Left colon (tissue), 2 donors: ENCODE measurements at regions not wholly inside any gene's neighbourhood (a gene's known extent, or its start where the extent isn't known, plus 50 kb on each side); places are given as distances from the start of the nearest gene placed in this dataset.
A peak's percentile ranks its signal among the peaks of the same experiment; 100 is the strongest.

ENCODE experiments used
- ATAC-seq: fragments of 200-7000 bp; cut with Tn5 transposase; one replicate; pipeline ENCODE4 v1.9.1; 2020; ENCODE audit warnings: mild to moderate bottlenecking, moderate library complexity
- DNase-seq, 2 donors: peaks; one replicate each; pipeline ENCODE4 v3.0.0-alpha.2; 2020
- intact Hi-C, 2 donors: fragments of 100-400 bp; cut with DNase I in 1 of 2; cut with micrococcal nuclease in 1 of 2; formaldehyde crosslinking; loops; one replicate each; pipeline versions ENCODE4 v1.11.2 to v1.14.0; 2022; cut with DNase I, micrococcal nuclease
- donor health status: DM: no; HTN: no; CAD: no.
- donor health status: DM: yes; HTN: yes; CAD: no.

DNA sequence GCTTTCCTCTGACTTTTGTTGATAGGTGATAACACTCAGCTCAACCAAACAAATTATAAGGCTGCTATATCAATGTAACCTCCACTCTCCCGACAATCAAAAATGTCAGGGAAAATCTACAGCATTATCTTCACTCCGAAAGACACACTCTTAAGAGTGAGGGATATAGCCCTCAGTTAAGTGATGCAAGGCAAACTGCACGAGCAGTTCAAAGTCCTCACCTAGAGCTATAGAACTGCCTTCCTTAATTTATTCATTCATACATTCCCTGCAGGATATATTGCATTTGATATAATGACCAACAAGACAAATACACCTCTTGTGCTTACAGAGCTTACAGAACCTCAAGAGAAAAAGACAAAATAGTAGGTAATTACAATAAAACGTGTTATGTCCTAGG, 378.1 kb downstream of the ELAVL2 start:
- intact Hi-C loops, result no loop called here
- no peak for DNase-seq
- peak; percentile 87 for ATAC-seq

DNA sequence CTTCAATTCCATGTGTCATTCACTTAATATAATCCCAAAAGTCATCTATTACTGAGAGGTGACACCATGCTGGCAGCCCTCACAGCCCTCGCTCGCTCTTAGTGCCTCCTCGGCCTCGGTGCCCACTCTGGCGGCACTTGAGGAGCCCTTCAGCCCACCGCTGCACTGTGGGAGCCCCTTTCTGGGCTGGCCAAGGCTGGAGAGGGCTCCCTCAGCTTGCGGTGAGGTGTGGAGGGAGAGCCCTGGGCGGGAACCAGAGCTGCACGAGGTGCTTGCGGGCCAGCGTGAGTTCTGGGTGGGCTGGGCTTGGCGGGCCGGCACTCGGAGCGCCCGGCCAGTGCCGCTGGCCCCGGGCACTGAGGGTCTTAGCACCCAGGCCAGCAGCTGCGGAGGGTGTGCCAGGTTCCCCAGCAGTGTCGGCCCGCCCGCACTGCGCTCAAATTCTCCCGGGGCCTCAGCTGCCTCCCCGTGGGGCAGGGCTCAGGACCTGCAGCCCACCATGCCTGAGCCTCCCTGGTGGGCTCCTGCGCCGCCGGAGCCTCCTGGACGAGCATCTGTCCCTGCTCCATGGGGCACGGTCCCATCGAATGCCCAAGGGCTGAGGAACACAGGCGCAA, 374.1 kb downstream of the ELAVL2 start:
- DNase-seq (no peak), ATAC-seq (no peak)
- intact Hi-C loops, result no loop called here

DNA sequence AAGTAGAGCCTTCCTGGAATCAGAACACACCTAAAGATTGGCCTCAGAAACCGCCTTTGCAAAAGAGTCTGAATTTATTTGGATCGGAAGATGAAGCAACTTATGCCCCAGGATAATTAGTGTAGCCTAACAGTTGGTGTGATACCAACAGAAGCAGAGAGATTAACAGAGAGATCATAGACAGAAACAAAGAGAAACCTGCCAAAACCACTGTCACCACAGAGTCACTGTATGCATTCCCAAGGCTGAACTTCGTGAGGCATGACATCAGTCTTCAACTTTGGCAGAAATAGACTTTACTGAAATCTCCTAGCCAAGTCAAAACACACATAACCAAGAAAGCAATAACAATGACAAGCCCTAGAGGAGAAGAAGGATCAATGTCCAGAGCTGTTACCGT, 361.8 kb downstream of the ELAVL2 start:
- ATAC-seq (no peak), DNase-seq (no peak)
- intact Hi-C loops, result no loop called here

DNA sequence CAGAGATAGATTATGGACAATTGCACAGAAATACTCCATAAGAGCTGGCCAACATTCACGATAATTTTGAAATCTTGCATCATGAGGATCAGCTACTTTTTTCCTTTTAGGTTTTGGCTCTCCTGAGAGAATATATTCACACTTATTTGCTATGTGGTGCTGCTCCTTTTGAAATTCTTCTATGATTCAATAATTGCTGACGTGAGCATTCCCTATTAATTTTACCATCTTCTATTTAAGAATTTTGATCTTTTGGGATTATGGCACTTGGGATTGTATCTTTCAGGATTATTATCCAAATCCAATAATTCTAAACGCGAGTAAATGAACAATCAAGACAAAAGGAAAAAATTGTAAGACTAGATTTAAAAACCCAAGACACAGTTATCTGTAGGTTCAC, 358.8 kb downstream of the ELAVL2 start:
- intact Hi-C loops, result no loop called here
- ATAC-seq (no peak), DNase-seq (no peak)

DNA sequence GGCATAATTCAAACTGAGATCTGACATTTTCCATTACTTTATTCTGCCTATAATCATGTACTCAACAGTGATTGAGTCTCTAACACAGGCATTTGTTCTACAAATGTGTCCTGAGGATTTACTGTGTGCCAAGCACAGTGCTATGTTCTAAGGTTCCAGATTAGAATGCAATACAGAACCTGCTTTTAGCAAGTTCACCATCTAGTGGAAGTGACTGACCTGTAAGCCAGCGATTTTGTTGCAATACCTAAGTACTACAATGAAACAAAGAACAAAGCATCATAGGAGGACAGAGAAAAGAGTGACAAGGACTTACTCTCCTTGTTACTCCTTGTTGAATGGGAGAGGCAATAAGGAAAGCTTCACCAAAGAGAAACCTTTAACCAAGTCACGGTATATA, 348.1 kb downstream of the ELAVL2 start:
- DNase-seq (no peak), ATAC-seq (no peak)
- intact Hi-C loops, result no loop called here

DNA sequence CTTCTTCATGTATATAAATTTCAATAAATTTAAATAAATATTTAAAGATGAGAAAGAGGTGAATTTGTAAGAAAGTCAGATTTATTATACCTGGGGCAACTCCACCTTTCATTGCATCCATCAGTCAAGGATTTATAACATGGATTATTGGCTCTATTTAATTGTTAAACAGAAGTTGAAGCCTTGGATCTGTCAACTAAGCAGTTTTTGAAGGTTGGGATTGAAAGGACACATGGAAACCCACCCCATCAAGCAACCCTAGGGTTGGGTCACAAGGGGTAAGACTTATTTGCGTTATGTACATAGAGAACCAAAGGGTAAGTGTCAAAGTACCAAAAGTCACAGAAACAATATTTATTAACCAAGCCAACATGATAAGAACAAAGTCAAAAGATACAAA, 342.5 kb downstream of the ELAVL2 start:
- no peak for DNase-seq
- intact Hi-C loops, result no loop called here

DNA sequence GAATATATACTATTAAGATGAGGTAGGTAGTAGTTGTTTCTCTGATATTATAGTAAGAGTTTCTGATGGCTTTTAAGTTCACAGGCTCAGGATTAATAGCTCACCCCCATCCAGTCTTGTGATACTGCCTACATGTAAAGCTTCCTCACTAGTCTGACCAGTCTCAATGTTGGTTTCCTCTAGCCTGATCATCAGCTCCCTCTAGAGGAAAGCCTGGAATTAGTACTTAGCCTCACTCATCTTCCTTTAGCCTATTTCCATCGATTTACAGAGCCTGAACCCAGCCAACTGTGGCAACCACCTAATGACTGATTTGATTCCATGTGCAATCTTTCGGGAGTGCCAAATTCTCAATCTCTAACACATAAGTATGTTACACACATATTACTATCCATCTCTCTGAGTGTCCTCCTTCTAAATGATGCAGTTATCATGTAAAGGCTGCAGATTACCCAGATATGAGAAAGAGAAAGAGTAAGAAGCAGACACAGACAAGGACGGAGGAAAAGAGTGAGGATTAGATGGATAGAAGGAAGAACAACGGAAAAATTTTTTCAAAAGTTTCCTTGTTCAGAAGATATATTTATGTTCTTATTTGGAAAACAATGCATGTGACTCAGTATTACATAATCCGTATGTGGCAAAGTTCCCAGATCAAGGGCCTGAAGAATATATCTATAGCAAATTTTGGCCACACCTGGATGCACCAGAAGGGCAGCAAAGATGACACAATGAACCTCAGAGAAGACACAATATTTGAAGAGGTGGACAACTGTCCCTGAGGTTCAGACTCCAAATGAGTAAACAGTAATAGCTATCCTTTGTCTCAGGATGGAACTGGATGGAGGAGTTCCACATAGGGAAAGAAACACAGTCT, 333.7 kb downstream of the ELAVL2 start:
- no peak for DNase-seq
- ATAC-seq, result peak; percentile 80
- intact Hi-C loops, result no loop called here

More for the DNA sequence above, 342.5 kb downstream of the ELAVL2 start:
- no peak for ATAC-seq

DNA sequence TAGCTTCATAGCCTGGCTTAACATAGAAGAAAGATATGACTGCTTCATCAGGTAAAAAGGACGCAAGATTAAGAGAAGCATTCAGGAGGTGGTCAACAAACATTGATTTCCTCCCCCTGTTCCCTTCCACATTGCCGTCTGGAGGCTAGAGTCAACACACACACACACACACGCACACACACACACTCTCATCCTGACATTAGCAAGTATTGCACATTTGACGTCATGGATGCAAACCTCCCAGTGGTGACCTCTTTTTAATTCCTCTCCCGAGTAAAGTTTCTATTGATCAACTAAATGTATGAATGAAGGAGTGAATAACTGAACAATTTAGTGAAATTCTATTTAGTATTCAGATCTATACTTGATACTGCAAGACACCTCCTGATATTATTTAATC, 332.8 kb downstream of the ELAVL2 start:
- DNase-seq (no peak), ATAC-seq (no peak)
- intact Hi-C loops, result no loop called here

DNA sequence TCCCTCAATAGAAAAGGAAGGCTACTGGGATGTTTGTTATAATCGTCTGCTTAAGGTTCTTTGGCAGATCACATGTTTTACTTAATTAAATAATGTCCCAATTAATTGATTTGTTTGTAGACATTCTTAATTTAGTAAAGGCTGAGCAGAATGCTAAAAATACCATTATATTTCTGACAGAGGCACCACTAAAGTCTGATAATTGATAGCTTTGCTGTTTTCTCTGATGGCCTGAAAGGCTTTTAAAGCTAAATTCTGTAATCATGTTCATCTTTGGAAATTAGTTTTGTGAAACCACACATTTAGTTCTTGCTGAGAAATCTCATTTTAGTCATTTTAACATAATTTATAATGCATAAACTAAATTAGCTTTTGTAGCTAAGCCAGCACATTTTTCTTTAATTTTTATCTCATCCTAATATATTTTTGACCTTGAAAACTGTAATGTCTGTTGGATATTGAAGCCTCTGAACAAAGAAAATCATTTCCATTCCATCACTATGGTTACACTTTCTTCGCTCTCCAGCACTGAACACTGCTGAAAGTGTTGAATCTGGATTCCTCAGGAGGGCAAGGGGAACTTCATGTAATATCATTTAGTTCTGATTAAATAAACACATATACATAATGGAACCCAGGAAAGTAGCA, 329.4 kb downstream of the ELAVL2 start:
- ATAC-seq, result no peak
- intact Hi-C loops, result no loop called here

DNA sequence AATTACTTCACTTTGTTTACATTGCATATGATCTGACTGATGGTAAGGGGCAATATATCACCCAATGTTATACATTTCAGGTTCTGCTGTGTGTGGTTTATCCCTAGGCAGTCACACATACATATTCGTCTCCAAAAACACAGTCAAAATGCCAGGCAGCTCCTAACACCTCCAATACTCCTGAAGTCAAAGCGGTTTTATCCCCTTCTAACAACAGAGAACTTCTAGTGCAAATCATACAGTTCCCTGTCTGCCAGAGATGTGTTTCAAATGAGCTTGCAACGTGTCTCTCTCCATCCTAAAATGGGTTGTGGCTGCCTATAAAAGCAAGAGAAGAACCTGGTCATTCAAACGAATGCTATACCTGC, 328.9 kb downstream of the ELAVL2 start:
- no peak for DNase-seq
- intact Hi-C loops, result no loop called here
- ATAC-seq, result no peak

More for the DNA sequence above, 329.4 kb downstream of the ELAVL2 start:
- no peak for DNase-seq

DNA sequence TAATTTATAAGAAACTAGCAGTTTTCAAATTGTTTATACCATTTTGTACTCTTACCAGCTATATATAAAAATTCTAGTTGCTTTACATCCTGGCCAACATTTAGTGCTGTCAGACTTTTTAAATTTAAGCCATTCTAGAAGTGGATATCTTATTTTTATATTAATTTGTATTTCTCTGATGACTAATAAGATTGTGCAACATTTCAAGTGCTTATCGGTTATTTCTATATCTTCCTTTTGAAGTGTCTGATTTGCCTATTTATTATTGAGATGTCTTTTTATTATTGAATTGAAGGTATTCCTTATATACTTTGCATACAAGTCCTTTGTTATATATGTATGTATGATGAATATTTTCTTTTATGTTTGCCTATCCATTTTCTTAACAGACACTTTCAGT, 324.0 kb downstream of the ELAVL2 start:
- DNase-seq (no peak), ATAC-seq (no peak)
- intact Hi-C loops, result no loop called here

DNA sequence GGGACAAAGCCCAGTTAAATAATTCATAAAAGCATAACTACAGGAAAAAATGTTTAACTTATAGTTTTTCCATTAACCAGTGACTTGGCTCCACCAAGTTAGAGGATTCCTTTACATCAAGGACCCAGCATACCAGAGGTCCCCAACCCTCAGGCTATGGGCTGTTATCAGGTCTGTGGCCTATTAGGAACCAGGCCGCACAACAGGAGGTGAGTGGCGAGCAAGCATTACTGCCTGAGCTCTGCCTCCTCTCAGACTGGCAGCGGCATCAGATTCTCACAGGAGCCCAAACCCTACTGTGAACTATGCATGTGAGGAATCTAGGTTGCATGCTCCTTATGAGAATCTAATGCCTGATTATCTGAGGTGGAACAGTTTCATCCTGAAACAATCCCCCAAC, 303.1 kb downstream of the ELAVL2 start:
- no peak for DNase-seq
- intact Hi-C loops, result no loop called here
- no peak for ATAC-seq

DNA sequence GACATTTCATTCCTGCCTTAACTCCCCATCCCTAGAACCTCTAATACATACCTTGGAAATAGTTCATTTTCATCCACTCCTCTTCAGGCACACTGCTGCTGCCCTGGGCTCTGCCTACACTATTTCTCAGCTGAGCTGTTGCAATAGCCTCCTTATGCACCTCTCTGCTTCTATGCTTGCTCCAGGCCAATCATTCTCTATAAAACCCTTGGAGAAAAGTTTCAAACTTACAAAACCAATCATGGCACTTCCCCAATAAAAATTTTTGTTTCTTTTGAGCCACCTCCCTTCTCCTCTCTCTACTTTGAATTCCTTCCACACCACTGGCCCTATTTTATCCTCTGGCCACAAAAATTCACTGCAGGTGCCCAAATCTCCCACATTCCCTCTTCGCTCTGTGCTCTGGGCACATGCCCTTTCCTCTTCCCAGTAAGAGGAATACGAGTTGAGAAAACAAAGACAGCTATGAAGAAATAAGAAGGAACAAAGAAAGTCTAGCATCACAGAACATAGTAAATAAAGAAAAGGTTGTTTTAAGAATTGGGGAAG, 301.4 kb downstream of the ELAVL2 start:
- no peak for ATAC-seq

DNA sequence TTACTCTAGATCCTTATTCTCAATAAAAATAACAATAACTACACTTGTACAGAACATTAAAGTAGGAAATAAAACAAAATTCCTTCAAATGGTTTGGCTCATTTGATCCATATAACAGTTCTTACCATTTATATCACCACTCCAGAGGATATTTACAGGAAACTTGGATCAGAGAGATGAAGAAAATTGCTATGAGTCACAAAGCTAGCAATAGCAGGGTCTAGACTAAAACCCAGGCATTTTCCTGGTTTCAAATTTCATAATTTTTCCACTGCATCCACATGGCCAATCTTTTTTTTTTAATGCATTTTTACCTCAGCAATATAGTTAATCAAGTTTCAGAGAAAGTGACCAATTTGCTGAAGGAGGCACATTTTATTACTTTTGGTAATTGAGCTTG, 299.2 kb downstream of the ELAVL2 start:
- intact Hi-C loops, result no loop called here
- no peak for ATAC-seq

More for the DNA sequence above, 301.4 kb downstream of the ELAVL2 start:
- no peak for DNase-seq
- intact Hi-C loops, result no loop called here

DNA sequence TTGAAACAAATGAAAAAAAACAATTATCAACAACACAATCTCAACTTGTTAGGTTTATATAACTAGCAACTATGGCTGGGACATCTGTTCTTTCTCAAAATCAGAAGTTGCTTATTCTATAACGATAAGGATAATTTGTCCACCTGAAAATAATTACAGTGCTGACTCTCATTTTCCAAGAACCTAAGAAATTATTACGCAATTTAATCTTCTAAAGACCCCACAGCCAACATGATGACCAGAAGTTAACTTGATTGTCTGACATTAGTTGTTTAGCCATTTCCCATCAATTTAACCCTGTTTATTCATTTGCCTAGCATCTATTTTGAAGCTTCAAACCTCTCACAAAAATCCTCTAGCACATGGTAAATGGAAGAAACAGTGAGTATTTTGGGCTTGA, 293.8 kb downstream of the ELAVL2 start:
- ATAC-seq (no peak), DNase-seq (no peak)
- intact Hi-C loops, result no loop called here

More for the DNA sequence above, 299.2 kb downstream of the ELAVL2 start:
- no peak for DNase-seq

DNA sequence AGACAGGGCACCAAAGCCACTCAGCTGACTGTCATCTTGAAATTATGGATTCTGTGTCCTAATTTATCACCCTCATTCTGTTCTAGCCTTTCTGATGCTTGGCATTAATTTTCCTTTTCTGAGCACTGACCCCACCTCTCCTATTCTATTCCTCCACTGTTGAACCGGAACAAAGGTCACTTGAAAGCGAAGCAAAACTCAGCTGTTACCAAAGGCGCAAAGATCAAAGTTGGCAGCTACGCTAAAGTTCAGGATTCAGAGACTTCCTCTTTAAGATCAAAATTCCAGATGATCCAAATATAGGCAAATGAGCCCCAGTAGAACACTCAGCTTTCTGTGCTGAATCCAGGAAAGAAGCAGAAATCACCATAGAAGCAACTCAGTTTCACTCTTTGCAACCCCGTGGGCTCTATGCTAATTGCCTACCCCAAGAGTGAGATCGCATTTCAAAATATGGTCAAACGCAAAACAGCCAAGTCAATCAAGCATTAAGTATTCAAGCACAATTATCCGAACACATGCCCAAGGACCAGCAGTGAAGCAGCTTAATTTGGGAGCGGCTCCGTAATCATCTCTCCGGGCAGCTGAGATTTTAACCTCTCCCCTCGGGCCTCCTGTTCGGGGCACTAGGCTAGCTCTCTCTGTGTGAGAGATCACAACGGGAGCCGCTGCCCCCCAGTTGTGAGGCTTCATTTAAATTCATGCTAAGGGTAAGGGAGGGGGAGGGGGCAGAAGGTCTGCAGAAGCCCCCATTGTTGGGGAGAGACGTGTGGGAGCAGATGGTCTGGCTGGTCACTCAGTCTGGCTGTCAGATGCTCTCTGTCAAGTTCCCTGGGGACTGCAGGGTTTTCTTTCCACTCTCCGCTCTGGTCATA, 288.6 kb downstream of the ELAVL2 start:
- DNase-seq, result no peak
- intact Hi-C loops, result no loop called here
- ATAC-seq, result no peak

DNA sequence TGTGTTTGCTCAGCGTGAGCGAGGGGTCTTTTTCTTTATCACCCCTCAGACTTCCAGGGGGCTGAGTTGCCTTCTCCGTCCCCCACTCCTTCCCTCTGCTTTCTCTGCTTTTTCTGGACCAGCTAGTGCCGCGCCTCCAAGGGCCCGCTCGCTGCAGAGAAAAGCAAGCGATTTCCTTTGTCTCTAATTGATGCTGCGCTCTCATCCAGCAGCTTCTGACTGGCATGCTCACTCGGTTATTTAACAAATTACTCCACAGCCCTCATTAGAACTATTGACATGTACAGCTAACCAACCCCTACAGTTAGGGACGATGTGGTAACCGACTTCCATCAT, 288.0 kb downstream of the ELAVL2 start:
- DNase-seq (no peak), ATAC-seq (no peak)
- intact Hi-C loops, result no loop called here

DNA sequence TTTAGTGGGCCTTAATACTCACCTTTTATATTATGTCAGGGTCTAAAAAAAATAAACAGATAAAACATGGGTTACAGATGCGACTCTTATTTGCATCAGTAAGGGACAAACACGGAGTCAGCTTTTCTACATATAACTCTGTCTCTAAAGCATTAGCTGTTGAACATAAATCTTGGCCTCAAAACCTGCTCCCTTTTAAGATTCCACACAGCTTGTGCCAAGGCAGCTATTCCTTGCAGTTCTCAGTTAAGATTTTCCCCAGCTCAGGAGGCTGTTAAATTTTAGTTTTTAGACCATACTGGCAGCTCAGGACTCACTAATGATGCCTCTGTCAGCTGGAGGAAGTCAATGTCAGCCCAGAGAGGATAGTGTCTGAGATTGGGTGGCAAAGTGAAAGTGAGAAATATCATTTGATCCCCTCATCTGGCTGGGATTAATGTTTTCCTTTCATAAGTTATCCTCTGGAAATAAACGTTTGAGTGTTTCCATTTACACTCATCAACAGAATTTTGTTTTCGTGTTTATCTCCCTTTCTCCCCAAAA, 287.5 kb downstream of the ELAVL2 start:
- intact Hi-C loops, result no loop called here
- ATAC-seq (no peak), DNase-seq (no peak)

DNA sequence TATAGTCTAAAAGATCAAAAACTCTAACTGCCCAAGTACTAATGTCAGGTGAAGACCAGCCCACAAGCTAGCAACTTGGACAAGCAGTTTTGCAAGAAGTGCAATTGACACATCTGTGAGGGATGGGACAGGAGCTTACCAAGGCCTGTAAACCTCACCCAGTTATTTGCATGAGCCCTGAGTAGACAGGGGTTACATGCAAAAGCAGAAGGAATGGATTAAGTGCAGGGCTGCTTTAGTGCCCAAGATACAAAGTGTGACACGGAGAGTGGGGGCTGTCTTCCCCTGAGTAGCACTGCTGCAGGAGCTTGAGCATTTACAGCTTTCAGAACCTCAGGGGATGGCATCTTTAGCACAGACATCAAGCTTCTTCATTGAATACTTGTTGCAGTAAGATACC, 286.7 kb downstream of the ELAVL2 start:
- intact Hi-C loops, result no loop called here
- DNase-seq (no peak), ATAC-seq (no peak)
